Chondrocyte (in vitro differentiated cells): ENCODE measurements at regions not wholly inside any gene's neighbourhood (a gene's known extent, or its start where the extent isn't known, plus 50 kb on each side); places are given as distances from the start of the nearest gene placed in this dataset.
A peak's percentile ranks its signal among the peaks of the same experiment; 100 is the strongest.
"Not testable (repeated sequence)": the region's sequence is repeated elsewhere in the genome, so short reads cannot be mapped to it uniquely, and the experiment has no call there.

Experiments
- DNase-seq: peaks from one replicate; pipeline ENCODE4 v3.0.0; 2021; ENCODE audit warnings: mixed read lengths, low spot score
- H3K27ac Mint-ChIP-seq: one replicate; pipeline ENCODE4 v1.8.0; 2021; ENCODE audit warnings: mild to moderate bottlenecking, moderate library complexity, mixed read lengths; ENCODE audit not compliant: unreplicated experiment
- H3K27me3 Mint-ChIP-seq: 2 replicates; pipeline ENCODE4 v1.8.0; 2021; ENCODE audit warnings: low read depth, mixed read lengths
- H3K36me3 Mint-ChIP-seq: 2 replicates; pipeline ENCODE4 v1.8.0; 2021; ENCODE audit warnings: low read depth, mixed read lengths
- H3K4me1 Mint-ChIP-seq: 2 replicates; pipeline ENCODE4 v1.8.0; 2021; ENCODE audit warnings: low read depth, mild to moderate bottlenecking, mixed read lengths
- H3K4me3 Mint-ChIP-seq: one replicate; pipeline ENCODE4 v1.8.0; 2021; ENCODE audit warnings: mild to moderate bottlenecking, moderate library complexity, mixed read lengths; ENCODE audit not compliant: unreplicated experiment
- H3K9me3 Mint-ChIP-seq: 2 replicates; pipeline ENCODE4 v1.8.0; 2021; ENCODE audit warnings: low read depth, mixed read lengths
- TF ChIP-seq, protein P1 (sequence below): fragments of 200-600 bp; sonication (generic); IDR thresholded peaks from 2 replicates; pipeline ENCODE4 v1.5.0; 2021; ENCODE audit warnings: antibody characterized with exemption, mild to moderate bottlenecking, moderate library complexity

DNA sequence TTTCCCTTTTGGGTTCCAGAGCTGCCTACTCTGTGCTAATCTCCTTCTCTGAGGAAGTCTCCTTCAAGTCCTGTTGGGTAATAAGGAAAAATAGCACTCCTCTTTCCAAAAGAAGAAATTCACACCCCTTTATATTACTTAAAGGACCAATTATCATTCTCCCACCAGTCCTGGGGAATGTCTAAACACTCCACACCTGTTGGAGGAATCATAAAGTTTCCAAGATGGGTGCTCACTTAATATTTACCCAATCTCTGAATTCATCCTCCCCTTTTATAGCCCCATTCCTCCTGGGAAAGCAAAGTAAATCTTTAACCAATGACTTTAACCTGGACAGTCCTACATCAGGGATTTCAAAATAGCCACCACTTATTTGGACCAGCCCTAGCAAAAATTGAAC, 873.1 kb downstream of the KCNT2 start:
- TF ChIP-seq, protein P1, sequence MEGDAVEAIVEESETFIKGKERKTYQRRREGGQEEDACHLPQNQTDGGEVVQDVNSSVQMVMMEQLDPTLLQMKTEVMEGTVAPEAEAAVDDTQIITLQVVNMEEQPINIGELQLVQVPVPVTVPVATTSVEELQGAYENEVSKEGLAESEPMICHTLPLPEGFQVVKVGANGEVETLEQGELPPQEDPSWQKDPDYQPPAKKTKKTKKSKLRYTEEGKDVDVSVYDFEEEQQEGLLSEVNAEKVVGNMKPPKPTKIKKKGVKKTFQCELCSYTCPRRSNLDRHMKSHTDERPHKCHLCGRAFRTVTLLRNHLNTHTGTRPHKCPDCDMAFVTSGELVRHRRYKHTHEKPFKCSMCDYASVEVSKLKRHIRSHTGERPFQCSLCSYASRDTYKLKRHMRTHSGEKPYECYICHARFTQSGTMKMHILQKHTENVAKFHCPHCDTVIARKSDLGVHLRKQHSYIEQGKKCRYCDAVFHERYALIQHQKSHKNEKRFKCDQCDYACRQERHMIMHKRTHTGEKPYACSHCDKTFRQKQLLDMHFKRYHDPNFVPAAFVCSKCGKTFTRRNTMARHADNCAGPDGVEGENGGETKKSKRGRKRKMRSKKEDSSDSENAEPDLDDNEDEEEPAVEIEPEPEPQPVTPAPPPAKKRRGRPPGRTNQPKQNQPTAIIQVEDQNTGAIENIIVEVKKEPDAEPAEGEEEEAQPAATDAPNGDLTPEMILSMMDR: no peak
- no peak for DNase-seq
- H3K27me3 Mint-ChIP-seq: no peaks in the 10 kb centered on the region
- no peak overlapping the region for H3K4me3 Mint-ChIP-seq
- no peak overlapping the region for H3K27ac Mint-ChIP-seq
- peaks cover 11% of the 10 kb centered on the region for H3K9me3 Mint-ChIP-seq
- H3K4me1 Mint-ChIP-seq: peaks cover 11% of the 10 kb centered on the region
- H3K36me3 Mint-ChIP-seq: no peaks in the 10 kb centered on the region

DNA sequence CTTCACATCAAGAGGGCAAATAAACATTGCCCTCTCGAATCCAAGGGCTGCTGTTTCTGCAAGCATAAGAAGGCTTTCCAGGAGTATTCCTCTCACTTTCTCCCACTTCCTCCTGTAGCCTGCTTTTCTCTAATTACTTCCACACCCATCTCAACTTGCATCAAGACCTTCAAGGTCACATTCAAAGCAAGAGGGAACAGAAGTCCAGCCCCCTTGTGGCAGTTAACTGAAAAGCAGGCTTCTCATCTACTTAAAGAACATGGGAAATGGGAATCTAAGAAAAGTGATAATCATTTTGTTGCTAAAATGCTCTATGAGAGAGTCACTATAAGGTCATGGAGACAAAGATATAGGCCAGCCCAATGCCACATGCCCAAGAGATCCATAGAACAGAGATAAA, 874.4 kb downstream of the KCNT2 start:
- Mint-ChIP-seq H3K4me1 (peaks cover 4% of the 10 kb centered on the region), H3K27ac (no peak overlapping the region), H3K9me3 (peaks cover 11% of the 10 kb centered on the region), H3K27me3 (no peaks in the 10 kb centered on the region), H3K36me3 (no peaks in the 10 kb centered on the region), H3K4me3 (no peak overlapping the region)
- TF ChIP-seq, protein P1: peak; percentile 67
- no peak for DNase-seq

DNA sequence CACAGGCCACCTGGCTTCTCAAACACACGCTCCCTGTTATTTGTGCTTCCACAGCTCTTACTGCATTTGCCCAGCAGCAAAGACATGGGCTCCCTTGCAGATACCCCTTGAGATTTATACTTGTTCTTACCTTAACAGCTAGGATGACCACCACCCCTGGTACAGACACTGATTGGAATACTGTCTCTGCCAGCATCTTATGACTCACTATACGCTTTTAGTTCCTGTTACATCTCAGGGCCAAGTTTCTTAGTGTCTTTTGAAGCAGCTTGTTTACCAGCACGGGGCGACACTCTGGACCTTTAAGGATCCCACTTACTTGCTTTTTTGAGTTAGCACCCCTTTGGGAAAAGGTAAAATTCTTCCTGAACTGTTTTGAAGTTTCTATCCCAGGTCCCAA, 874.8 kb downstream of the KCNT2 start:
- no peak for DNase-seq
- Mint-ChIP-seq H3K27ac (no peak overlapping the region), H3K27me3 (no peaks in the 10 kb centered on the region), H3K9me3 (peaks cover 11% of the 10 kb centered on the region), H3K36me3 (no peaks in the 10 kb centered on the region), H3K4me1 (peaks cover 3% of the 10 kb centered on the region), H3K4me3 (no peak overlapping the region)
- TF ChIP-seq, protein P1: no peak

DNA sequence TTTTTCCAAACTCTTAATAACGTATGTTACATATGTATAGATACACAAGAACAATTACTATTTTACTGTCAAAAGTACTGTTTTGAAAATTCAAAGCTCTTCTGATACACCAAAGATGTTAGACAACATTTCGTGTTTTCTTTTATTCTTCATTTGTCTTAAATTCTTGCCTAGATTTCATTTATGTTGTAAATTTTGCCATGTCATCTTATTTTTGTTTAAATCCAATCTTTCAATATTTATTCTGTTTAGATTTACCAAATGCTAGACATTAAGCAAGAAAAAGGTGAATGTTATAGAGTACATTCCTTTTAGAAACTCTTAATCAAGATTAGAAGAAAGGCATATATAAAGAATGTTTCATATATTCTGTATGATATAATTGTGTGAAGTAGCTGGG, 876.9 kb downstream of the KCNT2 start:
- Mint-ChIP-seq H3K4me1 (peaks cover 3% of the 10 kb centered on the region), H3K27me3 (no peaks in the 10 kb centered on the region), H3K9me3 (peaks cover 11% of the 10 kb centered on the region), H3K36me3 (no peaks in the 10 kb centered on the region), H3K27ac (no peak overlapping the region), H3K4me3 (no peak overlapping the region)
- TF ChIP-seq, protein P1: no peak
- no peak for DNase-seq

DNA sequence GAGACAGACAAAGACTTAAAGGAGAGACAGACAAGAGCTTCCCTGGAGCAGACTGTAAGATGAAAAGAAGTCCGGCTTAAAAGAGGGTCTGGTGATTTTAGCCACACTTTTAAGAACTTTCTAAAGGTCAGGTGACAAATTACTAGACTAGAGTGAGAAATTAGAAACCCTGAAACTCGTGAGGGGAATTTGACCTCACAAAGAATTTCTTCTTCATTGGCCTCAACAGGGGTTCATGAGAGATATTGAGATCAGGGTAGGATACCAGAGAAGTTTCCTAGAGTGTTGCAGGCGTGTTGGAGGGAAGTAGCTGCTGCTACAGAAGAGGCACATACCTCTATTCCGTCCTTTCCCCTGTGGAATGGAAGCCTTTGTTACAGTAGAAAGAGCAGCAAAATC, 884.4 kb downstream of the KCNT2 start:
- H3K9me3 Mint-ChIP-seq: no peaks in the 10 kb centered on the region
- TF ChIP-seq, protein P1: no peak
- H3K27ac Mint-ChIP-seq: no peak overlapping the region
- H3K4me1 Mint-ChIP-seq: no peaks in the 10 kb centered on the region
- H3K4me3 Mint-ChIP-seq: no peak overlapping the region
- H3K27me3 Mint-ChIP-seq: no peaks in the 10 kb centered on the region
- DNase-seq: no peak
- no peaks in the 10 kb centered on the region for H3K36me3 Mint-ChIP-seq

DNA sequence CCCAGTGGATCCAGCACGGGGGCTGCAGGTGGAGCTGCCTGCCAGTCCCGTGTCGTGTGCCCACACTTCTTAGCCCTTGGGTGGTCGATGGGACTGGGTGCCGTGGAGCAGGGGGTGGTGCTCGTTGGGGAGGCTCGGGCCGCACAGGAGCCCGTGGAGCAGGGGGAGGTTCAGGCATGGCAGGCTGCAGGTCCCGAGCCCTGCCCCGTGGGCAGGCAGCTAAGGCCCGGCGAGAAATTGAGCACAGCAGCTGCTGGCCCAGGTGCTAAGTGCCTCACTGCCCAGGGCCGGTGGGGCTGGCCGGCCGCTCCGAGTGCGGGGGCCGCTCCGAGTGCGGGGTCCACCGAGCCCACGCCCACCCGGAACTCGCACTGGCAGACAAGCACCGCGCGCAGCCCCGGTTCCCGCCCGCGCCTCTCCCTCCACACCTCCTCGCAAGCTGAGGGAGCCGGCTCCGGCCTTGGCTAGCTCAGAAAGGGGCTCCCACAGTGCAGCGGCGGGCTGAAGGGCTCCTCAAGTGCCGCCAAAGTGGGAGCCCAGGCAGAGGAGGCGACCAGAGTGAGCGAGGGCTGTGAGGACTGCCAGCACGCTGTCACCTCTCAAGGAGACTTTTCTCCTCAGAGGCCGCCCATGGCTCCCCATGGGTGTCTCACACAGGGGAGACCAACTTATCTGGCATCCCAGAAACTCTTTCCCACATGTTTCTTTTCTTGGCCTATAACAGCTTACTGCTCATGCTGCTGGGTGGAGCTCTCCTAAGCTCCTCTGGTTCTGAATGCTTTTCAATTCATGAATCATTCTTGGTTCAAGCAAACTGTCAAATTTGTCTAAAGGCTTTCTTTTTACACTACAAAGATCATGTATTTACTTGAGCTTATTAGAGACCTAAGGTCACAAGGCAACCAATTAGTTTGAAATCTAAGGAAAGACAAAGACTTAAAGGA, 885.1 kb downstream of the KCNT2 start:
- H3K27me3 Mint-ChIP-seq, H3K36me3 Mint-ChIP-seq, H3K4me3 Mint-ChIP-seq, H3K4me1 Mint-ChIP-seq, H3K27ac Mint-ChIP-seq, DNase-seq, H3K9me3 Mint-ChIP-seq: not testable (repeated sequence)

DNA sequence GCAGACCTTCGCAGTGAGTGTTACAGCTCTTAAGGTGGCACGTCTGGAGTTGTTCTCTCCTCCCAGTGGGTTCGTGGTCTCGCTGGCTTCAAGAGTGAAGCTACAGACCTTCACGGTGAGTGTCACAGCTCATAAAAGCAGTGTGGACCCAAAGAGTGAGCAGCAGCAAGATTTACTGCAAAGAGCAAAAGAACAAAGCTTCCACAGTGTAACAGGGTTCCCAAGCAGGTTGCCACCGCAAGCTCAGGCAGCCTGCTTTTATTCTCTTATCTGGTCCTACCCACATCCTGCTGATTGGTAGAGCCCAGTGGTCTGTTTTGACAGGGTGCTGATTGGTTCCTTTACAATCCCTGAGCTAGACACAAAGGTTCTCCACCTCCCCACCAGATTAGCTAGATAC, 886.1 kb downstream of the KCNT2 start:
- not testable (repeated sequence) for H3K36me3 Mint-ChIP-seq, DNase-seq, H3K4me1 Mint-ChIP-seq, H3K9me3 Mint-ChIP-seq, H3K27ac Mint-ChIP-seq, H3K4me3 Mint-ChIP-seq, H3K27me3 Mint-ChIP-seq
